OCI-LY1 (cell line): ENCODE measurements at regions not wholly inside any gene's neighbourhood (a gene's known extent, or its start where the extent isn't known, plus 50 kb on each side); places are given as distances from the start of the nearest gene placed in this dataset.

Experiments used
- EZH2 ChIP-seq: fragments of 200-600 bp; sonication (generic), shearing (Covaris generic); IDR thresholded peaks from 2 replicates; pipeline ENCODE4 v1.8.0; 2017; ENCODE audit warnings: borderline replicate concordance, mixed run types, mild to moderate bottlenecking, antibody characterized with exemption, low read length, moderate library complexity, mixed read lengths
- TF ChIP-seq, protein P1 (sequence below): fragments of 200-600 bp; sonication (generic), shearing (Covaris generic); IDR thresholded peaks from 2 replicates; pipeline ENCODE4 v1.5.1; 2017; ENCODE audit warnings: mild to moderate bottlenecking, antibody characterized with exemption, low read length, moderate library complexity, mixed read lengths

DNA sequence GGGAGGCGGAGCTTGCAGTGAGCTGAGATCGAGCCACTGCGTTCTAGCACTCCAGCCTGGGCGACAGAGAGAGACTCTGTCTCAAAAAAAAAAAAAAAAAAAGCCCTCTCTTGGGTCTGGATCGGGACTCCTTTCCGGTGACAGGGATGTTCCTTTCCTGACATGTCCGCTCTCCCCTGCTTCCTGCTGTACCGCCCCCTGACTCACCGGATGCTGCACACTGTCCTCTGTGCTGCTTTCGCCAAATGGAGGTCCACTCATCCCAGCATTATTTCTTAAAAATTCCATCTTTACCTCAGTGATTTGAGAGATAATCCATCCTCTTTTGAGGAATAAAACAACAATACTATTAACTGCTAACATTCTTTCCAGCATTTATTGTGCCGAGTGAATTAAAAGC lies 113.8 kb upstream of the EEPD1 start:
- TF ChIP-seq, protein P1, sequence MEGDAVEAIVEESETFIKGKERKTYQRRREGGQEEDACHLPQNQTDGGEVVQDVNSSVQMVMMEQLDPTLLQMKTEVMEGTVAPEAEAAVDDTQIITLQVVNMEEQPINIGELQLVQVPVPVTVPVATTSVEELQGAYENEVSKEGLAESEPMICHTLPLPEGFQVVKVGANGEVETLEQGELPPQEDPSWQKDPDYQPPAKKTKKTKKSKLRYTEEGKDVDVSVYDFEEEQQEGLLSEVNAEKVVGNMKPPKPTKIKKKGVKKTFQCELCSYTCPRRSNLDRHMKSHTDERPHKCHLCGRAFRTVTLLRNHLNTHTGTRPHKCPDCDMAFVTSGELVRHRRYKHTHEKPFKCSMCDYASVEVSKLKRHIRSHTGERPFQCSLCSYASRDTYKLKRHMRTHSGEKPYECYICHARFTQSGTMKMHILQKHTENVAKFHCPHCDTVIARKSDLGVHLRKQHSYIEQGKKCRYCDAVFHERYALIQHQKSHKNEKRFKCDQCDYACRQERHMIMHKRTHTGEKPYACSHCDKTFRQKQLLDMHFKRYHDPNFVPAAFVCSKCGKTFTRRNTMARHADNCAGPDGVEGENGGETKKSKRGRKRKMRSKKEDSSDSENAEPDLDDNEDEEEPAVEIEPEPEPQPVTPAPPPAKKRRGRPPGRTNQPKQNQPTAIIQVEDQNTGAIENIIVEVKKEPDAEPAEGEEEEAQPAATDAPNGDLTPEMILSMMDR = no peak
- TF ChIP-seq EZH2 = no peak
